CD4-positive, CD25-positive, alpha-beta regulatory T cell (primary cell): ENCODE measurements at regions not wholly inside any gene's neighbourhood (a gene's known extent, or its start where the extent isn't known, plus 50 kb on each side); places are given as distances from the start of the nearest gene placed in this dataset.

ENCODE experiments used
- ATAC-seq, 2 donors: fragments of 150-1000 bp; cut with Tn5 transposase; one replicate each; pipeline ENCODE4 v1.10.0; 2021; ENCODE audit warnings: low read depth in 2 of 2, moderate number of reproducible peaks in 2 of 2, moderate library complexity in 1 of 2
- DNase-seq, 3 donors: peaks; one replicate each; pipeline versions ENCODE4 v3.0.0 to v3.0.0-alpha.2; 2012 to 2022; ENCODE audit warnings: mixed read lengths in 1 of 3
- H3K27ac ChIP-seq: one replicate; pipeline ENCODE4 v1.7.0; 2013; ENCODE audit warnings: mild to moderate bottlenecking, low read length; ENCODE audit not compliant: insufficient read depth, poor library complexity, severe bottlenecking
- H3K27me3 ChIP-seq: one replicate; pipeline ENCODE4 v1.7.0; 2013; ENCODE audit warnings: low read length; ENCODE audit not compliant: control insufficient read depth, insufficient read depth
- H3K36me3 ChIP-seq: one replicate; pipeline ENCODE4 v1.7.0; 2013; ENCODE audit warnings: mild to moderate bottlenecking, low read length, moderate library complexity; ENCODE audit not compliant: control insufficient read depth, insufficient read depth
- H3K4me1 ChIP-seq: 2 replicates; pipeline ENCODE4 v1.7.0; 2013; ENCODE audit warnings: mild to moderate bottlenecking, low read length; ENCODE audit not compliant: insufficient read depth, control insufficient read depth, poor library complexity, severe bottlenecking
- H3K4me3 ChIP-seq: one replicate; pipeline ENCODE4 v1.7.0; 2013; ENCODE audit warnings: low read depth, mild to moderate bottlenecking, low read length, moderate library complexity
- H3K9me3 ChIP-seq, 2 experiments: 1 replicate in 1 of 2; 2 replicates in 1 of 2; pipeline ENCODE4 v1.7.0; 2013; ENCODE audit warnings: low read length in 2 of 2, mild to moderate bottlenecking in 1 of 2, moderate library complexity in 1 of 2; ENCODE audit not compliant: control insufficient read depth in 2 of 2
- H3K27ac Mint-ChIP-seq, 3 donors: one replicate each; pipeline ENCODE4 v1.8.0; 2020 to 2022; ENCODE audit warnings: mild to moderate bottlenecking in 3 of 3, mixed read lengths in 3 of 3, moderate library complexity in 2 of 3
- H3K27me3 Mint-ChIP-seq: one replicate; pipeline ENCODE4 v1.8.0; 2022; ENCODE audit warnings: mild to moderate bottlenecking, mixed read lengths
- H3K36me3 Mint-ChIP-seq: one replicate; pipeline ENCODE4 v1.8.0; 2020; ENCODE audit warnings: mixed read lengths
- H3K4me1 Mint-ChIP-seq, 4 donors: one replicate each; pipeline ENCODE4 v1.8.0; 2020 to 2022; ENCODE audit warnings: mixed read lengths in 4 of 4, mild to moderate bottlenecking in 1 of 4
- H3K4me3 Mint-ChIP-seq, 4 donors: one replicate each; pipeline ENCODE4 v1.8.0; 2020 to 2022; ENCODE audit warnings: mild to moderate bottlenecking in 4 of 4, mixed read lengths in 4 of 4, moderate library complexity in 3 of 4
- H3K9me3 Mint-ChIP-seq, 7 donors: one replicate each; pipeline ENCODE4 v1.8.0; 2020 to 2022; ENCODE audit warnings: mixed read lengths in 7 of 7, mild to moderate bottlenecking in 3 of 7, moderate library complexity in 2 of 7

GRCh38 chr7:92987538-92987937, 130.2 kb downstream of the SAMD9 start:
- Histone ChIP-seq H3K9me3 (no peaks in the 10 kb centered on the region), H3K36me3 (no peaks in the 10 kb centered on the region), H3K4me1 (no peaks in the 10 kb centered on the region), H3K4me3 (no peak overlapping the region), H3K27ac (no peak overlapping the region), H3K27me3 (peaks cover 9% of the 10 kb centered on the region)
- no peaks in the 10 kb centered on the region for H3K4me1 Mint-ChIP-seq
- peaks cover 9% of the 10 kb centered on the region for H3K27me3 Mint-ChIP-seq
- ATAC-seq (no peak), DNase-seq (no peak)
- H3K36me3 Mint-ChIP-seq: no peaks in the 10 kb centered on the region
- H3K27ac Mint-ChIP-seq: no peak overlapping the region
- H3K9me3 Mint-ChIP-seq: peaks cover 0 to 8% (median 1%) of the 10 kb centered on the region in 7 donors
- no peak overlapping the region for H3K4me3 Mint-ChIP-seq

- no peak overlapping the region for H3K4me3 ChIP-seq
- H3K9me3 ChIP-seq: no peaks in the 10 kb centered on the region
- H3K4me1 Mint-ChIP-seq: no peaks in the 10 kb centered on the region
- no peak overlapping the region for H3K4me3 Mint-ChIP-seq
- no peaks in the 10 kb centered on the region for H3K4me1 ChIP-seq
- H3K9me3 Mint-ChIP-seq: peaks cover 0 to 8% (median 1%) of the 10 kb centered on the region in 7 donors
- H3K27me3 Mint-ChIP-seq: peaks cover 9% of the 10 kb centered on the region
- no peak for ATAC-seq
- DNase-seq: no peak
- H3K27ac Mint-ChIP-seq: no peak overlapping the region
- no peaks in the 10 kb centered on the region for H3K36me3 Mint-ChIP-seq
- no peaks in the 10 kb centered on the region for H3K36me3 ChIP-seq
- H3K27ac ChIP-seq: no peak overlapping the region
- H3K27me3 ChIP-seq: peaks cover 9% of the 10 kb centered on the region
Measured at GRCh38 chr7:92987095-92987494, 130.7 kb downstream of the SAMD9 start.

- Mint-ChIP-seq H3K9me3 (peaks cover 0 to 25% (median 8%) of the 10 kb centered on the region in 7 donors), H3K36me3 (no peaks in the 10 kb centered on the region), H3K27ac (no peak overlapping the region), H3K4me1 (no peaks in the 10 kb centered on the region), H3K27me3 (peaks cover 9% of the 10 kb centered on the region), H3K4me3 (no peak overlapping the region)
- Histone ChIP-seq H3K4me1 (no peaks in the 10 kb centered on the region), H3K4me3 (no peak overlapping the region), H3K27me3 (peaks cover 7% of the 10 kb centered on the region), H3K36me3 (no peaks in the 10 kb centered on the region), H3K9me3 (peaks cover 0 to 8% of the 10 kb centered on the region in 2 experiments), H3K27ac (no peak overlapping the region)
- no peak for DNase-seq
- no peak for ATAC-seq
Measured at GRCh38 chr7:92982928-92983327, 134.9 kb downstream of the SAMD9 start.

- Mint-ChIP-seq H3K27ac (no peak overlapping the region), H3K36me3 (no peaks in the 10 kb centered on the region), H3K4me1 (no peaks in the 10 kb centered on the region), H3K9me3 (peaks cover 0 to 32% (median 10%) of the 10 kb centered on the region in 7 donors), H3K27me3 (peaks cover 4% of the 10 kb centered on the region), H3K4me3 (no peak overlapping the region)
- Histone ChIP-seq H3K36me3 (no peaks in the 10 kb centered on the region), H3K4me1 (no peaks in the 10 kb centered on the region), H3K27ac (no peak overlapping the region), H3K4me3 (no peak overlapping the region), H3K9me3 (peaks cover 17 to 20% of the 10 kb centered on the region in 2 experiments), H3K27me3 (no peaks in the 10 kb centered on the region)
- DNase-seq: no peak
- ATAC-seq: no peak
Measured at GRCh38 chr7:92976931-92977330, 140.6 kb upstream of the CDK6 start.

GRCh38 chr7:92973974-92974373, 137.6 kb upstream of the CDK6 start:
- no peaks in the 10 kb centered on the region for H3K4me1 Mint-ChIP-seq
- Histone ChIP-seq H3K36me3 (no peaks in the 10 kb centered on the region), H3K4me3 (no peak overlapping the region), H3K9me3 (peaks cover 11 to 20% of the 10 kb centered on the region in 2 experiments), H3K4me1 (no peaks in the 10 kb centered on the region), H3K27me3 (no peaks in the 10 kb centered on the region), H3K27ac (no peak overlapping the region)
- H3K4me3 Mint-ChIP-seq: no peak overlapping the region
- ATAC-seq (no peak), DNase-seq (no peak)
- no peaks in the 10 kb centered on the region for H3K36me3 Mint-ChIP-seq
- H3K27me3 Mint-ChIP-seq: peaks cover 4% of the 10 kb centered on the region
- peaks cover 0 to 17% (median 6%) of the 10 kb centered on the region in 7 donors for H3K9me3 Mint-ChIP-seq
- H3K27ac Mint-ChIP-seq: no peak overlapping the region

GRCh38 chr7:92973293-92973731, 136.9 kb upstream of the CDK6 start:
- no peaks in the 10 kb centered on the region for H3K4me1 Mint-ChIP-seq
- DNase-seq (no peak), ATAC-seq (no peak)
- H3K27ac ChIP-seq: no peak overlapping the region
- no peak overlapping the region for H3K4me3 Mint-ChIP-seq
- peaks cover 4% of the 10 kb centered on the region for H3K27me3 Mint-ChIP-seq
- no peaks in the 10 kb centered on the region for H3K36me3 Mint-ChIP-seq
- no peaks in the 10 kb centered on the region for H3K36me3 ChIP-seq
- H3K4me1 ChIP-seq: no peaks in the 10 kb centered on the region
- H3K27ac Mint-ChIP-seq: no peak overlapping the region
- no peaks in the 10 kb centered on the region for H3K27me3 ChIP-seq
- H3K9me3 Mint-ChIP-seq: peaks cover 0 to 11% (median 4%) of the 10 kb centered on the region in 7 donors
- no peak overlapping the region for H3K4me3 ChIP-seq
- H3K9me3 ChIP-seq: peaks cover 11 to 20% of the 10 kb centered on the region in 2 experiments

GRCh38 chr7:92972441-92972840, 136.1 kb upstream of the CDK6 start:
- Histone ChIP-seq H3K27me3 (no peaks in the 10 kb centered on the region), H3K4me3 (no peak overlapping the region), H3K4me1 (no peaks in the 10 kb centered on the region), H3K9me3 (peaks cover 5 to 17% of the 10 kb centered on the region in 2 experiments), H3K36me3 (no peaks in the 10 kb centered on the region), H3K27ac (no peak overlapping the region)
- Mint-ChIP-seq H3K4me1 (no peaks in the 10 kb centered on the region), H3K27ac (no peak overlapping the region), H3K4me3 (no peak overlapping the region), H3K9me3 (peaks cover 0 to 6% (median 4%) of the 10 kb centered on the region in 7 donors), H3K36me3 (no peaks in the 10 kb centered on the region), H3K27me3 (peaks cover 4% of the 10 kb centered on the region)
- DNase-seq (no peak), ATAC-seq (no peak)

- no peaks in the 10 kb centered on the region for H3K4me1 Mint-ChIP-seq
Measured at GRCh38 chr7:92969061-92969460, 132.7 kb upstream of the CDK6 start.

More at GRCh38 chr7:92969061-92969460, 132.7 kb upstream of the CDK6 start:
- H3K4me3 Mint-ChIP-seq: no peak overlapping the region
- Histone ChIP-seq H3K4me3 (no peak overlapping the region), H3K36me3 (no peaks in the 10 kb centered on the region), H3K27me3 (no peaks in the 10 kb centered on the region), H3K9me3 (no peaks in the 10 kb centered on the region), H3K4me1 (no peaks in the 10 kb centered on the region), H3K27ac (no peak overlapping the region)
- H3K9me3 Mint-ChIP-seq: peaks cover 0 to 3% (median 0%) of the 10 kb centered on the region in 7 donors
- H3K27me3 Mint-ChIP-seq: peaks cover 4% of the 10 kb centered on the region
- ATAC-seq: no peak
- no peak overlapping the region for H3K27ac Mint-ChIP-seq
- DNase-seq: no peak
- no peaks in the 10 kb centered on the region for H3K36me3 Mint-ChIP-seq
